Thymus (tissue), 11 donors: ENCODE measurements at regions not wholly inside any gene's neighbourhood (a gene's known extent, or its start where the extent isn't known, plus 50 kb on each side); places are given as distances from the start of the nearest gene placed in this dataset.

Experiments used
- DNase-seq, 9 donors: peaks; one replicate each; pipeline ENCODE4 v3.0.0-alpha.2; 2013; ENCODE audit warnings: low spot score in 9 of 9, low read depth in 6 of 9, missing footprints in 1 of 9
- H3K27ac ChIP-seq, 2 donors: one replicate each; pipeline ENCODE4 v1.5.1; 2013; ENCODE audit warnings: control low read depth in 1 of 2, low read depth in 1 of 2, low read length in 1 of 2, mild to moderate bottlenecking in 1 of 2, moderate library complexity in 1 of 2
- H3K27me3 ChIP-seq, 2 donors: one replicate each; pipeline ENCODE4 v1.5.1; 2013; ENCODE audit warnings: low read length in 1 of 2; ENCODE audit not compliant: control insufficient read depth in 2 of 2, insufficient read depth in 1 of 2
- H3K36me3 ChIP-seq, 2 donors: one replicate each; pipeline ENCODE4 v1.5.1; 2013; ENCODE audit warnings: low read length in 1 of 2, mild to moderate bottlenecking in 1 of 2, moderate library complexity in 1 of 2; ENCODE audit not compliant: control insufficient read depth in 2 of 2, insufficient read depth in 2 of 2
- H3K4me1 ChIP-seq, 2 donors: one replicate each; pipeline ENCODE4 v1.5.1; 2013; ENCODE audit warnings: low read length in 2 of 2; ENCODE audit not compliant: control insufficient read depth in 2 of 2, insufficient read depth in 2 of 2
- H3K4me3 ChIP-seq, 2 donors: one replicate each; pipeline ENCODE4 v1.5.1; 2013; ENCODE audit warnings: low read length in 2 of 2, control low read depth in 1 of 2, mild to moderate bottlenecking in 1 of 2
- H3K9me3 ChIP-seq, 2 donors: one replicate each; pipeline ENCODE4 v1.5.1; 2013; ENCODE audit warnings: low read length in 1 of 2, mild to moderate bottlenecking in 1 of 2; ENCODE audit not compliant: control insufficient read depth in 2 of 2, insufficient read depth in 1 of 2
- WGBS: extraction: QIAGEN DNeasy Blood & Tissue Kit; methylation state at CpG from one replicate; pipeline ENCODE4 v1.1.7; 2013; 5-methylcytosine and 5-hydroxymethylcytosine counted together
- donor health status: healthy.

DNA sequence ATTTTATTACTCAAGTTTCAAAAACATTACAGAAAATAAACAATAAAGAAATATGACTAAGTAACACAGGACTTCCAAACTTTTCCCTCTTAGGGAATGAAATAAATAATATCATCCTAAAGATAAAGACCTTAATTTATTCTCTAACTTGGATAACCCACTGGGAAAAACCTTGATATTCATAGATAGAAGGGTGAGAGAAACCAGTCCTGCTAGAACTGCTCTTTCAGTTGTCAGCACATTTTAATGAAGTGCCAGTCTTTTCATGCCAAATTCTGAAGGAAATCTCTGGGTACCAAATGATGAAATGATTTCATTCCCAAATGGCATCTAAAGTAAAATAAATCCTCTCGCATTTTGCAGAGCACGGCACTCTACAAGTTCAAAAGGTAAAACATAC, 114.5 kb upstream of the SMIM30 start:
- Histone ChIP-seq H3K27ac (no peak overlapping the region), H3K4me3 (no peak overlapping the region), H3K36me3 (no peaks in the 10 kb centered on the region), H3K9me3 (no peaks in the 10 kb centered on the region), H3K4me1 (no peaks in the 10 kb centered on the region), H3K27me3 (no peaks in the 10 kb centered on the region)
- WGBS = 95% methylated on average over 2 of the region's 2 CpGs
- no peak for DNase-seq

DNA sequence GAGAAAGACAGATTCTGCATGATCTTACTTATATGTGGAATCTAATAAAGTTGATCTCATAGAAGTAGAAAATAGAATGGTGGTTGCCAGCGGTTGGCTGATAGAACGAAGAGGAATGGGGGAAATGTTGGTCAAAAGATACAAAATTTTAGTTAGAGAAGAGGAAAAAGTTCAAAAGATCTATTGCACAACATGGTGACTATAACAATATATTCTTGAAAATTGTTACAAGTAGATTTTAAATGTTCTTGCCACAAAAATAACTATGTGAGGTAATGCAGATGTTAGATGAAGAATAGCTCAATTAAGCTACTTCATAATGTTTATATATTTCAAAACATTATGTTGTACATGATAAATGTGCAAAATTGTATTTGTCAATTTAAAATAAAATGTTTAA, 112.3 kb upstream of the SMIM30 start:
- 91% methylated on average over 2 of the region's 2 CpGs for WGBS
- H3K36me3 ChIP-seq = no peaks in the 10 kb centered on the region
- no peak overlapping the region for H3K27ac ChIP-seq
- DNase-seq = no peak
- no peaks in the 10 kb centered on the region for H3K9me3 ChIP-seq
- H3K4me3 ChIP-seq = no peak overlapping the region
- H3K4me1 ChIP-seq = no peaks in the 10 kb centered on the region
- H3K27me3 ChIP-seq = no peaks in the 10 kb centered on the region

DNA sequence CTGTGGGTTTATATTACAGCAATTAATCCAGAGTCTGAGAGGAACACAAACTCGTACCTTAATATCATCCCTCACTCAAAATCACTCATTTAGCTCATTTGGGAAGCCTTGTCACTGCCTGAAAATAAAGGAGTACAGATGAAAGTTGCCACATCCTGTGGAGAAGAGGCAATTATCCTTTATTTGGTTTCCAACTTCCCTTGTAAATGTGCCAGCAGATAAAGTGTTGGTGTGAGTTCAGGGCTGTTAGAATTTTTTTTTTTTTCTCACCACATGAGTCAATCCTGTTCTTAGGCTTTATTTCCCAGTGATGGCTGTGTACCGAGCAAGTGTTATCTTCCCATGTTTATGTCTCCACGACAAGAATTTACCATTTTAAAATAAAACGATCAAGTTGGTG, 99.0 kb upstream of the SMIM30 start:
- Histone ChIP-seq H3K27ac (no peak overlapping the region), H3K4me1 (no peaks in the 10 kb centered on the region), H3K9me3 (no peaks in the 10 kb centered on the region), H3K27me3 (no peaks in the 10 kb centered on the region), H3K36me3 (no peaks in the 10 kb centered on the region), H3K4me3 (no peak overlapping the region)
- no peak for DNase-seq
- 39% methylated on average over 4 of the region's 4 CpGs for WGBS

DNA sequence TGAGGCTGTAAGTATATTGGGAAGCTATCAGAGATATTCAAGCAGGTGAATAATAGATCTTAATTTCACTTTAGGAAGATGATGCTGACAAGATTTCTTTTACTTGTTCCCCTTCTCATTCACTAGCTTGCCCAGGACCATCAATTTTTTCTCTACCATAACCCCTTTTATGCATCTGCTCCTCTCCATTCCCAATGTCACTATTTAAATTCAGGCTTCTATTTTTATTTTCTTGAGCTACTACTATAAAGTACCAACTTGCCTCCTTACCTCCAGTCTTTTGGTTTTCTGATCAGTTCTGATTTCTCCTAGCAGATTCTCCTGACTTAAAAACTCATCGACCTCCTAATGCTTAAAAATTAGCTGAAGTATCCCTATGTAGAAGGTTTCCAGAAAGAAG, 97.7 kb upstream of the SMIM30 start:
- H3K9me3 ChIP-seq = no peaks in the 10 kb centered on the region
- 86% methylated on average over 1 of the region's 1 CpG for WGBS
- no peak overlapping the region for H3K4me3 ChIP-seq
- no peak overlapping the region for H3K27ac ChIP-seq
- H3K36me3 ChIP-seq = no peaks in the 10 kb centered on the region
- no peaks in the 10 kb centered on the region for H3K27me3 ChIP-seq
- H3K4me1 ChIP-seq = no peaks in the 10 kb centered on the region
- no peak for DNase-seq

DNA sequence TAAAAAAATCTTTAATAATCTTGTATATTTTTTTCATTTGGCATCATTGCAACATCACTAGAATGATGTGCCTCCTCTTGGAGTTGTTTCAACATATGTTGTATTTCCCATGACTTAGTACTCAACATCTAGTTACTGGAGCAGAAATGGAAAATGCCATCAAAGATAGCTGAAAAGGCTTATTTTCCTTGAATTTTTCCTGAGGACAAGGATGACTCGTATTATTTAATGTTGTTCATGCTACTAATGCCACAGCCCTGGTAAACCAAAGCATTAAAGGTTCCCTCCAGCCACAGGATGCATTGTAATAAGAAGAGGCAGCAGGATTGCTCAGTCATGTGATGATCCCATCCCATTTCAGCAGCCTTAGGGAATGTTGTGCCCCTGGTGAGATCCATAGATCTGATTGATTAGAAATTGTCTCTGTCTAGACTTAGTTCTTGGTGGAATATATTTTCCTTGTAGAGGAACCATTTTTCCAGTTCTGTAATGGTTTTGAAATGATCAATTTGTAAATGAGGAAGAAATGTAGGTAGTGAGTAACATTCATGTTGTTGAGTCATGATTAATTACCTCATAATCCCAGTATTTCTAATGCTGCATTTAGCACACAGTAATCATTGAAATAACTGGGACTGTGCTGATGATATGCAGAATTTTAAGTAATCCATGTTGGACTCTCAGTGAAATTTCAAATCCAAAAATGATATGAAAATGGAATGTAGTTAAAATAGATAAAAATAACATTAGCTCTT, 91.3 kb upstream of the SMIM30 start:
- Histone ChIP-seq H3K9me3 (no peaks in the 10 kb centered on the region), H3K4me3 (no peak overlapping the region), H3K27me3 (no peaks in the 10 kb centered on the region), H3K36me3 (no peaks in the 10 kb centered on the region), H3K27ac (no peak overlapping the region), H3K4me1 (no peaks in the 10 kb centered on the region)
- no peak for DNase-seq
- 82% methylated on average over 1 of the region's 1 CpG for WGBS

DNA sequence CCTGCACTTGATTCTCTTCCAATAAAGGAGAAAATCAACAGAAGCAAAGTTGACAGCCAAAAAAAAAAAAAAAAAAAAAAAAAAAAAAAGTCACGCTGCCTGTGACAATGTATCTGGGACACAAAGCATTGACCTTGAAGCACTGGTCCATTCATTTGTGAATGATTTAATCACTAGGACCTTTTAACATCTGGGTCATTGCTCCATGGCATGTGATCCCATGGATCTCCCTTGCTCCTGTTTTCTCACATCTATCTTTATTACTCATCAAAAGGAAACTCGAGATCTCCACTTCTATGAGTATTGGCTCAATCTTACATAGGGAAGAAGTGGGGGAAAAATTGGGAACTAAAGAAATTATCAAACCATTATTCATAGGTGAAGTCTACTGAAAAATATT, 89.6 kb upstream of the SMIM30 start:
- DNase-seq = no peak
- no peak overlapping the region for H3K27ac ChIP-seq
- 89% methylated on average over 2 of the region's 2 CpGs for WGBS
- no peaks in the 10 kb centered on the region for H3K4me1 ChIP-seq
- H3K9me3 ChIP-seq = no peaks in the 10 kb centered on the region
- H3K27me3 ChIP-seq = no peaks in the 10 kb centered on the region
- H3K4me3 ChIP-seq = no peak overlapping the region
- H3K36me3 ChIP-seq = no peaks in the 10 kb centered on the region

DNA sequence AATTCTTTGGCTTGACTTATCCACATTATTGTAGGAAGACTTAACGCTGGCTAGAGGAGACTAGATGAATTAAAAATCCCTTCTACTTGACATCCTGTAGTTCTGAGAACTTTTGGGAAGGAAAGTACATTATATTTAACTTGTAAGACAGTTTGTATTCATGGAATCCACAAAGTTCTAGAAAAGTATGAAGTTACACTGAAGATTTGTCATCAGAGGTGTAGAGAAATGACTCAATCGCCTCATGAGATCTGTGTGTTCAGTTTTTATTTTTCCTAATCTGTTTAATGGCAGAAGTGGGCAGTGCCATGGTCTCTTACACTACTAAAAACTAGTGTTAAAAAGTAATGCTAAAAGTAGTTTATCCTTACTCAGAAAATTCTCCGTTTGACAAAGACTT, 89.1 kb upstream of the SMIM30 start:
- H3K4me3 ChIP-seq = no peak overlapping the region
- 95% methylated on average over 3 of the region's 3 CpGs for WGBS
- H3K4me1 ChIP-seq = no peaks in the 10 kb centered on the region
- H3K27me3 ChIP-seq = no peaks in the 10 kb centered on the region
- no peaks in the 10 kb centered on the region for H3K9me3 ChIP-seq
- no peak for DNase-seq
- no peak overlapping the region for H3K27ac ChIP-seq
- H3K36me3 ChIP-seq = no peaks in the 10 kb centered on the region

DNA sequence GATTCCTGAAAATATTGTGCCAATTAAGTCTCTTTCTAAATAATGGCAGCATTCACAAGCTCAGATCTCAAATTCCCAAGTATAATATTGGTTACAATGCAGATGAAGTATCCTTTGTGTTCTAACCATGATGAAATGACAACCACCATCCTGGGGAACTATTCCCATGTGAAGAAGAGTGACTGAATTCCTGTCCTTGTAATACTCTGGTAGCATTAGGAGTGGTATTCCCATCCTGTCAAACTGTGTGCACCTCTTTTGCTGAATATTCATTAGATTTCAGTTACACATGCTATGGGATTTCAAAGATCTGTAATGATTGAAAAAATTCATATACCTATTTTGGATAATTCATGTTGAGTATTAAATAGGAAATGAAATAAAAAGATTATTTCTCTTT, 86.1 kb upstream of the SMIM30 start:
- Histone ChIP-seq H3K4me3 (no peak overlapping the region), H3K36me3 (no peaks in the 10 kb centered on the region), H3K4me1 (no peaks in the 10 kb centered on the region), H3K27me3 (no peaks in the 10 kb centered on the region), H3K9me3 (no peaks in the 10 kb centered on the region), H3K27ac (no peak overlapping the region)
- no peak for DNase-seq

DNA sequence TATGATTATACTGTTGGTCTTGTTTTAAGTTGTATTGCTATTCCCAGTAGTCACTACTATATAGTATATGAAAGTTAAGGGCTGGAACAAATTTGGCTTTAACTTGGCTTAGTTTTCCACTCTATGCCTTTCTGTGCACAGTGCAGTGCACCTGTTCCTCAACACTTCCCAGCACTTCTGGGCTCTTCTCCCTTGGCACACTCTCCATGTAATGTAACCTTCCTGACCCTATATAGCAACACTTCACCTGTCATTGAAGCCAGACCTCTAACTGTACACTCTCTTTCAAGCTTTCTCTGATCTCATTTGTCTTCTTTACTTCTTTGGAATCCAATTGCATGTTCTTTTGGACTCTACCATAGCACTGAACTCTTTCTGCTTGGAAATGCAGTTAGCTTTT, 83.9 kb upstream of the SMIM30 start:
- no peaks in the 10 kb centered on the region for H3K9me3 ChIP-seq
- no peak overlapping the region for H3K4me3 ChIP-seq
- no peaks in the 10 kb centered on the region for H3K27me3 ChIP-seq
- no peaks in the 10 kb centered on the region for H3K36me3 ChIP-seq
- no peaks in the 10 kb centered on the region for H3K4me1 ChIP-seq
- no peak overlapping the region for H3K27ac ChIP-seq
- DNase-seq = no peak

DNA sequence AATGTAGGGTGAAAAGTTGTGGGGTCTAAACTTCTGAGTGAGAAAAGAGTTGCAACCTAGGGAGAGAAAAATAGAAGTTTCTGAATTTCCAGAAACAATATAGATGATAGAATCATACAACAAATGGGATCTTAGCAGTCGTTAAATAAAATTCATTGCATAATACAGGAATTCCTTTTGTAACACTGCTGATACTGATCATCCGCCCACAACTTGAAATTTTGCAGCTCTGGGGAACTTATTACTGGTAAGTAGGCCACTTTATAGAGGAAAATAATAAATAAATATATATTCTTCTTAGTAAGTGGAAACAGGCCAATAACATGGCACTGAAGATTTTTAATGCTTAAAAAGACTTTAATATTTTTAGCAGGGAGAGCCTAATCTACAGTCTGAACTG, 81.9 kb upstream of the SMIM30 start:
- no peaks in the 10 kb centered on the region for H3K36me3 ChIP-seq
- H3K9me3 ChIP-seq = no peaks in the 10 kb centered on the region
- H3K4me3 ChIP-seq = no peak overlapping the region
- no peak overlapping the region for H3K27ac ChIP-seq
- DNase-seq = no peak
- no peaks in the 10 kb centered on the region for H3K27me3 ChIP-seq
- 64% methylated on average over 2 of the region's 2 CpGs for WGBS
- no peaks in the 10 kb centered on the region for H3K4me1 ChIP-seq
